ENCODE measurements at regions not wholly inside any gene's neighbourhood (a gene's known extent, or its start where the extent isn't known, plus 50 kb on each side); places are given as distances from the start of the nearest gene placed in this dataset.

- no peak overlapping the region for H3K4me3 ChIP-seq (replicated peaks; ENCODE audit: low read depth, low read length)
- no peak for TF ChIP-seq CTCF (IDR thresholded peaks at IDR 0.05; ENCODE audit: low read depth, low read length, missing control alignments)
These were observed 472.2 kb upstream of the ZMIZ1 start for GRCh38 chr10:78596556-78596955.

GRCh38 chr10:78597796-78598555, 470.8 kb upstream of the ZMIZ1 start:
- H3K4me3 ChIP-seq (replicated peaks; ENCODE audit: low read depth, low read length) = no peak overlapping the region
- no peak for TF ChIP-seq CTCF (IDR thresholded peaks at IDR 0.05; ENCODE audit: low read depth, low read length, missing control alignments)
- no peak for DNase-seq (ENCODE audit: extremely low read depth, low read depth)

More at GRCh38 chr10:78596556-78596955, 472.2 kb upstream of the ZMIZ1 start:
- DNase-seq (ENCODE audit: extremely low read depth, low read depth) = no peak

- DNase-seq (ENCODE audit: extremely low read depth, low read depth) = no peak
- no peak for TF ChIP-seq CTCF (IDR thresholded peaks at IDR 0.05; ENCODE audit: low read depth, low read length, missing control alignments)
- H3K4me3 ChIP-seq (replicated peaks; ENCODE audit: low read depth, low read length) = no peak overlapping the region
These were observed 469.5 kb upstream of the ZMIZ1 start for GRCh38 chr10:78599122-78599853.

- H3K4me3 ChIP-seq (replicated peaks; ENCODE audit: low read depth, low read length) = no peak overlapping the region
- TF ChIP-seq CTCF (IDR thresholded peaks at IDR 0.05; ENCODE audit: low read depth, low read length, missing control alignments) = no peak
- DNase-seq (ENCODE audit: extremely low read depth, low read depth) = no peak
These were observed 468.6 kb upstream of the ZMIZ1 start for GRCh38 chr10:78600121-78600665.

- TF ChIP-seq CTCF (IDR thresholded peaks at IDR 0.05; ENCODE audit: low read depth, low read length, missing control alignments) = no peak
- H3K4me3 ChIP-seq (replicated peaks; ENCODE audit: low read depth, low read length) = no peak overlapping the region
- peak; percentile 11 for DNase-seq (ENCODE audit: extremely low read depth, low read depth)
These were observed 468.0 kb upstream of the ZMIZ1 start for GRCh38 chr10:78600740-78601139.

GRCh38 chr10:78602201-78602932, 466.4 kb upstream of the ZMIZ1 start:
- no peak for TF ChIP-seq CTCF (IDR thresholded peaks at IDR 0.05; ENCODE audit: low read depth, low read length, missing control alignments)
- no peak overlapping the region for H3K4me3 ChIP-seq (replicated peaks; ENCODE audit: low read depth, low read length)
- DNase-seq (ENCODE audit: extremely low read depth, low read depth) = no peak
